Astrocyte (in vitro differentiated cells and primary cell): ENCODE measurements at regions not wholly inside any gene's neighbourhood (a gene's known extent, or its start where the extent isn't known, plus 50 kb on each side); places are given as distances from the start of the nearest gene placed in this dataset.

ENCODE experiments used
- DNase-seq: peaks from one replicate; pipeline ENCODE4 v3.0.0-alpha.2; 2010; ENCODE audit warnings: low read depth
- FAIRE-seq: peaks from 2 replicates; lab custom pipeline; 2011; peaks lifted over from hg19 to GRCh38; lab: Jason Lieb, UNC
- H2AFZ ChIP-seq: 2 replicates; pipeline ENCODE4 v1.6.0; 2012; ENCODE audit warnings: low read depth, low read length, inconsistent platforms
- H3K27ac ChIP-seq: 2 replicates; pipeline ENCODE4 v1.5.1; 2011; ENCODE audit warnings: low read depth, low read length, inconsistent platforms
- H3K27me3 ChIP-seq: 2 replicates; pipeline ENCODE4 v1.6.0; 2011; ENCODE audit warnings: low read length, inconsistent platforms; ENCODE audit not compliant: insufficient read depth
- H3K36me3 ChIP-seq: 2 replicates; pipeline ENCODE4 v1.5.1; 2011; ENCODE audit warnings: low read length, inconsistent platforms; ENCODE audit not compliant: insufficient read depth
- H3K4me1 ChIP-seq: 2 replicates; pipeline ENCODE4 v1.5.1; 2011; ENCODE audit warnings: low read length, inconsistent platforms; ENCODE audit not compliant: insufficient read depth
- H3K4me2 ChIP-seq: 2 replicates; pipeline ENCODE4 v1.6.0; 2012; ENCODE audit warnings: low read length, inconsistent platforms
- H3K4me3 ChIP-seq: 2 replicates; pipeline ENCODE4 v1.5.1; 2011; ENCODE audit warnings: low read depth, mild to moderate bottlenecking, low read length, inconsistent platforms; ENCODE audit not compliant: insufficient read depth
- H3K79me2 ChIP-seq: 2 replicates; pipeline ENCODE4 v1.6.0; 2012; ENCODE audit warnings: mild to moderate bottlenecking, low read length, inconsistent platforms; ENCODE audit not compliant: insufficient read depth
- H3K9ac ChIP-seq: 2 replicates; pipeline ENCODE4 v1.6.0; 2012; ENCODE audit warnings: mild to moderate bottlenecking, low read length, inconsistent platforms
- H3K9me3 ChIP-seq: 2 replicates; pipeline ENCODE4 v1.5.1; 2012; ENCODE audit warnings: low read depth, mild to moderate bottlenecking, low read length, inconsistent platforms; ENCODE audit not compliant: insufficient read depth
- H4K20me1 ChIP-seq: 2 replicates; pipeline ENCODE4 v1.6.0; 2012; ENCODE audit warnings: low read length, inconsistent platforms; ENCODE audit not compliant: insufficient read depth
- H3K27ac Mint-ChIP-seq: one replicate; pipeline ENCODE4 v1.8.0; 2021; ENCODE audit warnings: mild to moderate bottlenecking, mixed read lengths; ENCODE audit not compliant: unreplicated experiment
- H3K27me3 Mint-ChIP-seq: one replicate; pipeline ENCODE4 v1.8.0; 2021; ENCODE audit warnings: low read depth, mixed read lengths; ENCODE audit not compliant: unreplicated experiment
- H3K36me3 Mint-ChIP-seq: one replicate; pipeline ENCODE4 v1.8.0; 2021; ENCODE audit warnings: low read depth, mixed read lengths; ENCODE audit not compliant: unreplicated experiment
- H3K4me1 Mint-ChIP-seq: one replicate; pipeline ENCODE4 v1.8.0; 2021; ENCODE audit warnings: low read depth, mixed read lengths; ENCODE audit not compliant: unreplicated experiment
- H3K4me3 Mint-ChIP-seq: one replicate; pipeline ENCODE4 v1.8.0; 2021; ENCODE audit warnings: mild to moderate bottlenecking, moderate library complexity, mixed read lengths; ENCODE audit not compliant: unreplicated experiment
- H3K9me3 Mint-ChIP-seq: one replicate; pipeline ENCODE4 v1.8.0; 2021; ENCODE audit warnings: mild to moderate bottlenecking, mixed read lengths; ENCODE audit not compliant: unreplicated experiment
- EZH2 ChIP-seq: IDR thresholded peaks from 2 replicates; pipeline ENCODE4 v1.6.1; 2012; ENCODE audit warnings: mild to moderate bottlenecking, low read length, inconsistent platforms; ENCODE audit not compliant: insufficient read depth
- TF ChIP-seq, protein P1 (sequence below): IDR thresholded peaks from 2 replicates; pipeline ENCODE4 v1.5.1; 2011; ENCODE audit warnings: low read depth, mild to moderate bottlenecking, inconsistent platforms, low read length, moderate library complexity; ENCODE audit not compliant: insufficient read depth

DNA sequence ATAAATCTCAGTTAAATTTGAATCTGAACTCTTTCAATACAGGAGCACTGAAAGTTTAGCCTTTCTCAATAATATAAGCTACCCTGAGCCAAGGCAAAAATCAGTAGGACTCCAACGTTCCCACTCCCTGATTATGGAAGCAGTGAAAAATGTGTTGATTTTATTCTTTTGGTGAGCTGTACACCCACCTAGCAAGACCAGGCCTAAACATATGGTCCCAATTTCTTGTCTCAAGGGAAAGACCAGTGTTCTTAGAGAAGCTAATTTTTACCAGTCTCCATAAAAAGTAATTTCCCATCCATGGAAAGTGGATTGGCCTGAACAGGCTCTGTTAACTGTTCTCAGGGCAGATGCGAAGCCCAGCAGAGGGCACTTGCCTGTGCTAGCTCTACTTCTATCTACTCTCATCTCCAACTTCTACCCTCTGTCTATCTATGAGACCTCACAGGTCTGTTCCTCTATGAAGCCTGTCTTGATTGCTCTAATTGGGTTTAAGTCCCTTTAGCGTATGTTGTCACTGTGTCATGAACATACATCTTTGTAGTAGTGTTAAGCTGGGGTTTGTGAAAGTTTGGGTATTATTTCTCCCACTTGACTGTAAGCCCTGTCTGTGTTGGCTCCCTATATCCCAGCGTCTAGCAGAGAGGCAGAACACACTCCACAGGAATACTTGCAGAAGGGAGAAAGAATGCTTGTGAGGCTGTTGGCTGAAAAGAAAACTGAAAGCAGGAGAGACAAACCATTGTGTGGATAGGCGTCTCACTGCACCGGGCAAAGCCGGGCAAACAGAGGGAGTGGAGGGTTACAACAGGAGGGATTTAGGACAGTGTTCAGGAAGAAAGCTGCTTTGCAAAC, 167.1 kb upstream of the MAF start:
- Mint-ChIP-seq H3K36me3 (peaks cover 2% of the 10 kb centered on the region), H3K9me3 (no peaks in the 10 kb centered on the region), H3K4me3 (no peak overlapping the region), H3K27me3 (no peaks in the 10 kb centered on the region), H3K4me1 (peaks cover 23% of the 10 kb centered on the region), H3K27ac (peak overlapping the region; percentile 88)
- H3K27ac ChIP-seq, result no peak overlapping the region
- peak overlapping the region; percentile 12 for H3K9ac ChIP-seq
- peak; percentile 12 for DNase-seq
- TF ChIP-seq, protein P1, sequence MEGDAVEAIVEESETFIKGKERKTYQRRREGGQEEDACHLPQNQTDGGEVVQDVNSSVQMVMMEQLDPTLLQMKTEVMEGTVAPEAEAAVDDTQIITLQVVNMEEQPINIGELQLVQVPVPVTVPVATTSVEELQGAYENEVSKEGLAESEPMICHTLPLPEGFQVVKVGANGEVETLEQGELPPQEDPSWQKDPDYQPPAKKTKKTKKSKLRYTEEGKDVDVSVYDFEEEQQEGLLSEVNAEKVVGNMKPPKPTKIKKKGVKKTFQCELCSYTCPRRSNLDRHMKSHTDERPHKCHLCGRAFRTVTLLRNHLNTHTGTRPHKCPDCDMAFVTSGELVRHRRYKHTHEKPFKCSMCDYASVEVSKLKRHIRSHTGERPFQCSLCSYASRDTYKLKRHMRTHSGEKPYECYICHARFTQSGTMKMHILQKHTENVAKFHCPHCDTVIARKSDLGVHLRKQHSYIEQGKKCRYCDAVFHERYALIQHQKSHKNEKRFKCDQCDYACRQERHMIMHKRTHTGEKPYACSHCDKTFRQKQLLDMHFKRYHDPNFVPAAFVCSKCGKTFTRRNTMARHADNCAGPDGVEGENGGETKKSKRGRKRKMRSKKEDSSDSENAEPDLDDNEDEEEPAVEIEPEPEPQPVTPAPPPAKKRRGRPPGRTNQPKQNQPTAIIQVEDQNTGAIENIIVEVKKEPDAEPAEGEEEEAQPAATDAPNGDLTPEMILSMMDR, result peak; percentile 20
- no peak for TF ChIP-seq EZH2
- no peaks in the 10 kb centered on the region for H3K79me2 ChIP-seq
- H3K36me3 ChIP-seq, result no peaks in the 10 kb centered on the region
- no peak for FAIRE-seq
- peaks cover 9% of the 10 kb centered on the region for H3K4me1 ChIP-seq
- peak overlapping the region; percentile 7 for H2AFZ ChIP-seq
- no peaks in the 10 kb centered on the region for H3K9me3 ChIP-seq
- H3K27me3 ChIP-seq, result no peaks in the 10 kb centered on the region
- H3K4me2 ChIP-seq, result peak overlapping the region; percentile 70
- peak overlapping the region; percentile 37 for H3K4me3 ChIP-seq
- H4K20me1 ChIP-seq, result no peaks in the 10 kb centered on the region

DNA sequence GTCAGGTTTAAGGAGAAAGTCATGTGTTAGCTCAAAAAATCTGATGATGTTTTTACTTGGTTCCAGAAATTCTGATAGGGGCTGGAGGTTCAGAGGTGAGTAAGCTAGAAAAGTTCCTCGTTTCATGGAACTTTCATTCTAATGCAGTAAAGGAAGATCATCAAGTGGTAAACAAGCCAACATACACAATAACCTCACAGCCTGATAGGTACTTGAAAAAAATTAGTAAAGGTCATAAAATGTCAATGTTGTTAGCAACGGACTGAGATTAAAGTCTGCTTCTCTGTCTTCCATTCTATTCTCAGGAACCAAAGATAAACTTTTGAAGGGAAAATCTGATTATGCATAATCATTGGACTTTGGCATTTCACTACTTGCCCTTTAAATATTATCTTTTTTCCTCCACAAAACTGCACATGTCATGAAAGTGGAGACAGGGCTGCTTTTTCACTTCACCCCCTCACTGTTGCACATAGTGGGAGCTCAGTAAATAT, 165.4 kb upstream of the MAF start:
- no peak overlapping the region for H3K27ac Mint-ChIP-seq
- Histone ChIP-seq H4K20me1 (no peaks in the 10 kb centered on the region), H3K9me3 (no peaks in the 10 kb centered on the region), H3K79me2 (no peaks in the 10 kb centered on the region), H3K36me3 (no peaks in the 10 kb centered on the region), H3K4me2 (no peak overlapping the region), H3K4me3 (no peak overlapping the region), H3K4me1 (peaks cover 7% of the 10 kb centered on the region), H2AFZ (no peak overlapping the region), H3K27ac (no peak overlapping the region), H3K27me3 (no peaks in the 10 kb centered on the region), H3K9ac (no peak overlapping the region)
- peaks cover 2% of the 10 kb centered on the region for H3K36me3 Mint-ChIP-seq
- no peaks in the 10 kb centered on the region for H3K9me3 Mint-ChIP-seq
- no peak overlapping the region for H3K4me3 Mint-ChIP-seq
- TF ChIP-seq, protein P1, result no peak
- no peak for TF ChIP-seq EZH2
- H3K27me3 Mint-ChIP-seq, result no peaks in the 10 kb centered on the region
- FAIRE-seq (no peak), DNase-seq (no peak)
- peaks cover 23% of the 10 kb centered on the region for H3K4me1 Mint-ChIP-seq

DNA sequence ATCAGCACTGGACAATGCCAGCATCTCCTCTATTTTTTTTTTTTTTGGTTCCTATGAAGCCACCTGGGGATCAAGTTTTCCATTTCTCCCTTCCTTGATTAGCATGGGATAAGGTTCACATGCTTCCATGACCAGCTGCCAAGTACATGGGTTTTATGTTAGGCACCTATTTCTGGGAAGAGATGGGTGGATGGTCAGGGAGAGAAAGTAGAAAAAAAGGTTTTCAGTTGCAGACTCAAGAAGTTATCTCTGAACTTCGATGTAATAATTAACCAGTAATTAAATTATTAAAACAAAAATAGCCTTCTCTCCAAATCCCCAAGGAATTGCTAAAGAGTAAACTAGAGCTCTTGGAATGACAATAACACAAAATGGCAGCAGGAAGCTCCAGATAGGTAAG, 164.9 kb upstream of the MAF start:
- H3K36me3 Mint-ChIP-seq, result peaks cover 2% of the 10 kb centered on the region
- Histone ChIP-seq H3K9me3 (no peaks in the 10 kb centered on the region), H3K4me2 (no peak overlapping the region), H3K36me3 (no peaks in the 10 kb centered on the region), H3K27me3 (no peaks in the 10 kb centered on the region), H4K20me1 (no peaks in the 10 kb centered on the region), H2AFZ (no peak overlapping the region), H3K4me3 (no peak overlapping the region), H3K9ac (no peak overlapping the region), H3K4me1 (peaks cover 4% of the 10 kb centered on the region), H3K79me2 (no peaks in the 10 kb centered on the region), H3K27ac (no peak overlapping the region)
- no peak for DNase-seq
- no peaks in the 10 kb centered on the region for H3K27me3 Mint-ChIP-seq
- H3K4me3 Mint-ChIP-seq, result no peak overlapping the region
- H3K4me1 Mint-ChIP-seq, result peaks cover 23% of the 10 kb centered on the region
- FAIRE-seq, result no peak
- H3K27ac Mint-ChIP-seq, result no peak overlapping the region
- H3K9me3 Mint-ChIP-seq, result no peaks in the 10 kb centered on the region
- TF ChIP-seq EZH2, result no peak
- TF ChIP-seq, protein P1, result no peak
